ENCODE measurements at regions not wholly inside any gene's neighbourhood (a gene's known extent, or its start where the extent isn't known, plus 50 kb on each side); places are given as distances from the start of the nearest gene placed in this dataset.
A peak's percentile ranks its signal among the peaks of the same experiment; 100 is the strongest.

DNA sequence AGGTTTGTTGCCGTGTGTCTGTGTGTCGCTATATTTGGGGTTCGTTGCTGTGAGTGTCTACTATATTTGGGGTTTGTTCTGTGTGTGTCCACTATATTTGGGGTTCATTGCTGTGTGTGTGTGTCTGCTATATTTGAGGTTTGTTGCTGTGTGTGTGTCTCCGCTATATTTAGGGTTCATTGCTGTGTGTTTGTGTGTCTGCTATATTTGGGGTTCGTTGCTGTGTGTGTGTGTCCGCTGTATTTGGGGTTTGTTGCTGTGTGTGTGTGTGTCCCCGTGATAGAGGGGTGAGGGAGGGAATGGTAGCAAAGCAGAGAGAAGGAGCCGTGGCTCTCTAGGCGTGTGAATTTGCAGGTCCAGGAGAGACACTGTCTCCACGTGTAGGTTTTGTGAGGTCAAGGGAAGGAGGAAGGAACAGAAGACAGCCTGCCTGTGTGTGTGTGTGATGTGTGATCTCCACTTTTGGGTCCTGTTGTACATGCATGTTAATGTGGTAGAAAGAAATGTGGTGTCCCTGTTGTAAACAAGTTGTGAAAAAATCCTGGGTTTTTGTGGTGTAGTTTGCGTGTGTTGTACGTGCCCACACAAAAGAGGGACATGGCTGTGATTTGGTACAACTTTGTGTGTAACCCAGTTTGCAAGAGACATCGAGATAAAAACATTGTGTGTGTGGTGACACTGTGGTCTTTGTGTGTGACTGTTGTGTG, 56.3 kb upstream of the ECE1 start:
- DNase-seq = no peak

DNA sequence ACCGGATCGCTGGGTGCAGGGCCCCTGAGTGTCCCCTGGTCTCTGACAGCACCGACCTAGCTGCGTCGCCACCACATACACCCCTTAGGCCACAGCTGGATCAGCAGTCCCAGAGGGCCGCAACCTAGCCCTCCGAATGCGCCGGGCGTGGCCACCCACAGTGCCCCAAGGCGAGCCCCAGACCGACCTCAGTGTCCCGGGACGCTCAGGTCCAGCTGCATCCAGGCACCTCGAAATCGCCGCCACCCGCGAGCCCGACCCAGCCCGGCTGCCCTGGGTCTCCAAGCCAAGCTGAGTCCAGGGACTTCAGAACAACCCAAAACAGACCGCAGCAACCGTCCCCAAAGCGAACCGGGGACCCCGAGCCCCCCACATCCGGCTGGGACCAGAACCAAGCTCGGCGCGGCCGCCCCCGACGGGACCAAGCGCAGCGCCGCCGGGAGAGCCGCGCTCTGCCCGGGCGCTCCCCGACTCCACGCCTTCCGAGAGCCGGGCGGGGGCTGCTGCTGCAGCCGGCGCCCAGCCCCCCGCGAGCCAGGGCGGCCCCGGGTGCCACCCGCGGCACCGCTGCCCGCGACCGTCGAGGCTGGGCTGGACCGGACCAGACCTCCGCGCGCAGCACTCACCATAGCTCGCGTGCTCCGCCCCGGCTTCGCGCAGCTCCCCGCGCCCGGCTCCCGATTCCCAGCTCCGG, 54.6 kb upstream of the ECE1 start:
- DNase-seq = no peak

DNA sequence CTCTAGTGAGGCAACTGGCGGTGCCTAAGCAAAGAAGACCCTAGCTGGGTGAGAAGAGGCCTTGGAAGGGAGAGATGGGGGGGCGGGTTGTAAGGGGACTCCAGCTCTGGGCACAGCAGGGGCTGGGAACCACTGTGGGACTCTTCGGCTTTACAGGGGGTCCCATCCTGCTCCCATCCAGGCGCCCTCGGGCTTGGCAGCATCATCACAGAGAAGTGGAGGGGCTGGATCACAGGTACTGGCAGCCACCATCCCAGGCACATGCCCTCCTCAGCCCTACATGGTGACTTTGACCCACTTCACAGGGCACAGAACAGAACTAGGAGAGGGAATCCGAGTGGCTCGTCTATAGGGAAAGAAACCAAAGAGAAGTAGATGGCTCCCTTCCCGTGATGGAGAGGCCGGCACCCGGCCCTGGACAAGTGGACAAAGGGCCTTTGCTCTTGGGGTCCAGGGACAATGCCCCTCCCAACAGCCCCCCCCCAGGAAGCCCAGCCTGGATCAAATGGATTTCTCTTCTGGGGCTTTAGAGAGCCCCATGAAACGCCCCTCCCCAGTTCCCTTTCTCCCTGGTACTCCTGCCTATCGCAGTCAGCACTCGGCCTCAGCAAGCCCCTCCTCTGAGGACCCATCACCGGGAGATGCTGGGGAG, 54.0 kb upstream of the ECE1 start:
- peak; percentile 21 for DNase-seq

DNA sequence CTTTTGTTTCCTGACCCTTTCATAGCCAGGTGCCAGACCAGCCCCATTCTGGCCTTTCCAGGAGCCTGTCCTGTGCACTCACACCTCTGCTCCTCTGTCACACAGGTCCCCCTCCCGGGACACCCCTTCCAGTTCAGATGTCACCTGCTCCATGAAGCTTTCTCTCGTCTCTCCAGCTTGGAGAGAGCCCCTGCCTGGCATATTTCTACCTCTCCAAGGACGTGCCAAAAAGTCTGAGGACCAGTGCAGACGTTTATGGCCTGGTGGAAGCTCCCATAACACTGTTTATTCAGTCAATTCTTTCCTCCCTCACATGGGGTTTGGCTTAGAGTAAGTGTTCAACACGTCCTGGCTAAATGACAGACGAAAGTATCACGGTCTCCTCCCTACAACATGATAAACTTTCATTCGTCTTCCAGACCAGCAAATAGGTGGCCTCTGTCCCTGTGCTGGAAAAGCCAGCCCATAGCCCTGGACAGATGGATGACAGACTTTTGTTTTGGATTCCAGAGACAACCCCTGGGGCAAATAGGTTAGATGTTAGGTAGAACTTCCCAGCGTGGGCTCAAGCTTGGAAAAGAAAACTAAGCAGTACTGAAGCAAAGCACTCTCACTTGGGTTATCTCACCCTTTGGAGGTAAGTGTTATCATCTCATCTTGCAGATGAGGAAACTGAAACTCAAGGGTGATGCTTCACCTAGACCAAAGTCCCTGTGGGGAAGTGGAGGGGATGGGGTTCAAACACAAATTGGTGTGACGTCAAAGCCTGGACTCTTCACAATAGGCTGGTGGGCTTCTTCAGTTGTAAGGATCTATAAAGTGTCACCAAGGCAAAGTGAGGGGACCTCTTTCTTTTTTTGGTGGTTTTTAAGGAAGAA, 52.9 kb upstream of the ECE1 start:
- DNase-seq = no peak

DNA sequence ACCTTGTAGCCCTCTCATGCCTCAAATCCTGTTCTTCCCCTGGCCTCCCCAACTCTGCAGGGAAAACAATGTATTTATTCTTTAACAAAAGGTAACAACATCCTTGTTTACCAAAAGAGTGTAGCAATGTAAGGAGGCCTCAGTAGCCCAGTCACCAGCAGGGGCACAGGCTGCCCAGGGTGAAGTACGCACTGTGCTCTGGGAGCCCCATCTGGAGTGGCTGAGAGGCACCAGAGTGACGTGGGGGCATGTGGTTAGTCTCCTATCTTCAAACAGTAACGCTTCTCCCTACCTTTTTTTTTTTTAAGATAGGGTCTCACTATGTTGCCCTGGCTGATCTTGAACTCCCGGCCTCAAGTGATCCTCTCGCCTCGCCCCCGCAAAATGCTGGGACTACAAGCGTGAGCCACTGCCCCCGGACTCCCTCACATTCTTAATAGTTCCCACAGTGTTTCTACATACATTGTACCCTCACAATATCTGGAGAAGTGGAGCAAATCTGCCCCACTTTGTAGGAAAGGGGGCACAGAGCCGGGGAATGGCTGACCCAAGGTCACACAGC, 51.3 kb upstream of the ECE1 start:
- no peak for DNase-seq

GRCh38 chr1:21341022-21341421, 50.8 kb upstream of the ECE1 start:
- peak; percentile 61 for DNase-seq

DNA sequence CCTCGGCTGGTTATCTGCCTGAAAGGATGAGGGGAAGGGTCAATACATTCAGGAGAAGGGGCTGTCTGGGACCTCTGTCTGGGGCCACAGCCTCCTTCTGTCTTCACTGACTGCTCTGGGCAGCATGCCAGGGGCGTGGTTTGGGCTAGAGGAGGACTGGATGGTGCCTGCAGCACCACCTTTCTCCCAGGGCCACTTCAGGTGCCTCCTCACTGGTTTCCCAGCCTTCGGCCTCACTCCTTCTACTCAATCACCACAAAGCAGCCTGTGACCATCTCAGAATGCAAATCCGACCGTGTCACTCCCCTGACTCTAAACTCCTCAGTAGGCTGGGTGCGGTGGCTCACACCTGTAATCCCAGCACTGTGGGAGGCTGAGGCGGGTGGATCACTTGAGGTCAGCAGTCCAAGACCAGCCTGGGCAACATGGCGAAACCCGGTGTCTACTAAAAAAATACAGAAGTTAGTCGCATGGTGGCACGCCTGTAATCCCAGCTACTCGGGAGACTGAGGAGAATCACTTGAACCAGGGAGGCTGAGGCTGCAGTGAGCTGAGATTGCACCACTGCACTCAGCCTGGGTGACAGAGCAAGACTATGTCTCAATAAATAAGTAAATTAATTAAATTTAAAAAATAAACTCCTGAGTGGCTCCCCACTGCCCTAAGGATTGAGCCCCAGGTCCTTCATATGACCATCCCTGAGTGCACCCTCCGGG, 50.1 kb upstream of the ECE1 start:
- DNase-seq = peak; percentile 25
